Thymus (tissue), 11 donors: ENCODE measurements at regions not wholly inside any gene's neighbourhood (a gene's known extent, or its start where the extent isn't known, plus 50 kb on each side); places are given as distances from the start of the nearest gene placed in this dataset.
"Not testable (repeated sequence)": the region's sequence is repeated elsewhere in the genome, so short reads cannot be mapped to it uniquely, and the experiment has no call there.

Source experiments
- DNase-seq, 9 donors: peaks; one replicate each; pipeline ENCODE4 v3.0.0-alpha.2; 2013; ENCODE audit warnings: low spot score in 9 of 9, low read depth in 6 of 9, missing footprints in 1 of 9
- H3K27ac ChIP-seq, 2 donors: one replicate each; pipeline ENCODE4 v1.5.1; 2013; ENCODE audit warnings: control low read depth in 1 of 2, low read depth in 1 of 2, low read length in 1 of 2, mild to moderate bottlenecking in 1 of 2, moderate library complexity in 1 of 2
- H3K27me3 ChIP-seq, 2 donors: one replicate each; pipeline ENCODE4 v1.5.1; 2013; ENCODE audit warnings: low read length in 1 of 2; ENCODE audit not compliant: control insufficient read depth in 2 of 2, insufficient read depth in 1 of 2
- H3K36me3 ChIP-seq, 2 donors: one replicate each; pipeline ENCODE4 v1.5.1; 2013; ENCODE audit warnings: low read length in 1 of 2, mild to moderate bottlenecking in 1 of 2, moderate library complexity in 1 of 2; ENCODE audit not compliant: control insufficient read depth in 2 of 2, insufficient read depth in 2 of 2
- H3K4me1 ChIP-seq, 2 donors: one replicate each; pipeline ENCODE4 v1.5.1; 2013; ENCODE audit warnings: low read length in 2 of 2; ENCODE audit not compliant: control insufficient read depth in 2 of 2, insufficient read depth in 2 of 2
- H3K4me3 ChIP-seq, 2 donors: one replicate each; pipeline ENCODE4 v1.5.1; 2013; ENCODE audit warnings: low read length in 2 of 2, control low read depth in 1 of 2, mild to moderate bottlenecking in 1 of 2
- H3K9me3 ChIP-seq, 2 donors: one replicate each; pipeline ENCODE4 v1.5.1; 2013; ENCODE audit warnings: low read length in 1 of 2, mild to moderate bottlenecking in 1 of 2; ENCODE audit not compliant: control insufficient read depth in 2 of 2, insufficient read depth in 1 of 2
- WGBS: extraction: QIAGEN DNeasy Blood & Tissue Kit; methylation state at CpG from one replicate; pipeline ENCODE4 v1.1.7; 2013; 5-methylcytosine and 5-hydroxymethylcytosine counted together
- donor health status: healthy.

DNA sequence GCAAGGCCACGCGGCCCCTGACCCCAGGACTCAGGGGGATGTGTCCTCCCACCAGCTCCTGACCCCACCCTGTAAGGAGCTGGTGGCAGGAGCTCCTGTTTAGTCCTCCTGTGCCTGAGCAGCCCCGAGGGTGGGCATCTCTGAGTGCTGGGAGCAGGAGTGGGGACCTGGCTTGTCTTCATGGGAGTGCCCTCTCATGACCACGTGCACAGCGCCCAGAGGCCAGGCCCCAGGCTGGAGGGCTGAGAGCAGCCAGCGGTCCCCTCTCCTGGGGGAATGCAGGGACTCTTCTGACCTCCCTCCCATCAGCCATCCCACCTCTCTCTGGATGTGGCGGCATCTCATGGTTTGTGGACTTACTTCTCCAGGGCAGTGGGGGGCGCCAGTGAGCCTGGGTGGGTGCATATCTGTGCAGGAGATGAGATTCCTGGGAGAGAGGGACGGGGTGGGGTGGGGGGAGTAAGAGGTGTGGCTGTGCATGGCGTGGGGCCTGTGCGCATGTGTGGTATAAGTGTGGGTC, 205.6 kb downstream of the TBC1D2B start:
- no peak for DNase-seq
- Histone ChIP-seq H3K9me3 (no peaks in the 10 kb centered on the region), H3K4me1 (no peaks in the 10 kb centered on the region), H3K36me3 (no peaks in the 10 kb centered on the region), H3K27me3 (peaks cover 0 to 2% of the 10 kb centered on the region in 2 donors), H3K27ac (no peak overlapping the region), H3K4me3 (no peak overlapping the region)
- 91% methylated on average over 11 of the region's 11 CpGs for WGBS

GRCh38 chr15:77870195-77871065, 207.1 kb downstream of the TBC1D2B start:
- Histone ChIP-seq H3K9me3 (no peaks in the 10 kb centered on the region), H3K27ac (no peak overlapping the region), H3K4me3 (no peak overlapping the region), H3K4me1 (no peaks in the 10 kb centered on the region), H3K36me3 (no peaks in the 10 kb centered on the region), H3K27me3 (peaks cover 0 to 2% of the 10 kb centered on the region in 2 donors)
- peak in 4 of 9 donors; percentile 4 to 25 (median 16) for DNase-seq
- WGBS, result 43% methylated on average over 21 of the region's 21 CpGs

GRCh38 chr15:77869021-77869895, 208.3 kb downstream of the TBC1D2B start:
- Histone ChIP-seq H3K4me3 (no peak overlapping the region), H3K4me1 (no peaks in the 10 kb centered on the region), H3K9me3 (no peaks in the 10 kb centered on the region), H3K27me3 (peaks cover 0 to 2% of the 10 kb centered on the region in 2 donors), H3K36me3 (no peaks in the 10 kb centered on the region), H3K27ac (no peak overlapping the region)
- DNase-seq, result no peak
- 86% methylated on average over 17 of the region's 17 CpGs for WGBS

GRCh38 chr15:77868048-77868629, 209.4 kb downstream of the TBC1D2B start:
- not testable (repeated sequence) for H3K36me3 ChIP-seq, H3K9me3 ChIP-seq, H3K4me1 ChIP-seq, H3K4me3 ChIP-seq, H3K27me3 ChIP-seq, H3K27ac ChIP-seq, DNase-seq
- 97% methylated on average over 8 of the region's 8 CpGs for WGBS

- H3K36me3 ChIP-seq, result no peaks in the 10 kb centered on the region
- H3K4me3 ChIP-seq, result no peak overlapping the region
- H3K4me1 ChIP-seq, result no peaks in the 10 kb centered on the region
- no peaks in the 10 kb centered on the region for H3K9me3 ChIP-seq
- H3K27ac ChIP-seq, result no peak overlapping the region
- 95% methylated on average over 24 of the region's 24 CpGs for WGBS
- no peak for DNase-seq
- peaks cover 0 to 2% of the 10 kb centered on the region in 2 donors for H3K27me3 ChIP-seq
Observed at GRCh38 chr15:77867266-77868047, 210.1 kb downstream of the TBC1D2B start.

- DNase-seq, result no peak
- WGBS, result 81% methylated on average over 8 of the region's 8 CpGs
- peaks cover 0 to 2% of the 10 kb centered on the region in 2 donors for H3K27me3 ChIP-seq
- no peak overlapping the region for H3K4me3 ChIP-seq
- no peaks in the 10 kb centered on the region for H3K4me1 ChIP-seq
- no peaks in the 10 kb centered on the region for H3K9me3 ChIP-seq
- H3K36me3 ChIP-seq, result no peaks in the 10 kb centered on the region
- no peak overlapping the region for H3K27ac ChIP-seq
Observed at GRCh38 chr15:77866596-77867125, 210.8 kb downstream of the TBC1D2B start.

GRCh38 chr15:77866186-77866585, 211.3 kb downstream of the TBC1D2B start:
- Histone ChIP-seq H3K4me1 (no peaks in the 10 kb centered on the region), H3K4me3 (no peak overlapping the region), H3K36me3 (no peaks in the 10 kb centered on the region), H3K27ac (no peak overlapping the region), H3K9me3 (no peaks in the 10 kb centered on the region), H3K27me3 (peaks cover 0 to 2% of the 10 kb centered on the region in 2 donors)
- DNase-seq, result no peak
- WGBS, result 94% methylated on average over 8 of the region's 8 CpGs

DNA sequence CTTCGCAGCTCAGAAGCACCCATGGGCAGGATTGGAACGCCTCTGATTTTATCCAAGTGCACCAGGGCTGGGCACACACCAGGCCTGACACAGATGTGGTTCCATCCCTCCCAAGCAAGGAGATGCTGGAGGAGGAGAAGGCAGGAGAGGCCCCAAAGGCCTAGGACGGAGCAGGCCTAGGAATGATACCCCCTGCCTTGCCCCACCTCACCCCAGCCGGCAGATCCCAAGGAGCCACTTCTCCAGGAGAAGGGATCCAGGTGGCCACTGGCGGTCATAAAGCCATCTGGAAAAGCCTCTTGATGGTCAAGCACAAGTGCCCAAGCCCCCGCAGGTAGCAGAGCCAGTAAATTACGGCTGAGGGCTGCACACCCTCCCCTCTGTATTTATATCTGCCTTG, 211.8 kb downstream of the TBC1D2B start:
- no peaks in the 10 kb centered on the region for H3K9me3 ChIP-seq
- no peaks in the 10 kb centered on the region for H3K4me1 ChIP-seq
- WGBS, result 95% methylated on average over 7 of the region's 7 CpGs
- no peak overlapping the region for H3K4me3 ChIP-seq
- H3K27ac ChIP-seq, result no peak overlapping the region
- H3K27me3 ChIP-seq, result peaks cover 0 to 2% of the 10 kb centered on the region in 2 donors
- no peaks in the 10 kb centered on the region for H3K36me3 ChIP-seq
- no peak for DNase-seq
